Stimulated activated CD4-positive, alpha-beta T cell treated with anti-CD3 and anti-CD28 coated beads, Interleukin-2, amount 100 ng/mL, for 48 hours (primary cell): ENCODE measurements at regions not wholly inside any gene's neighbourhood (a gene's known extent, or its start where the extent isn't known, plus 50 kb on each side); places are given as distances from the start of the nearest gene placed in this dataset.
A peak's percentile ranks its signal among the peaks of the same experiment; 100 is the strongest.
"Not testable (repeated sequence)": the region's sequence is repeated elsewhere in the genome, so short reads cannot be mapped to it uniquely, and the experiment has no call there.

ENCODE experiments used
- DNase-seq, 2 donors: peaks; one replicate each; pipeline ENCODE4 v3.0.0-alpha.2; 2020

DNA sequence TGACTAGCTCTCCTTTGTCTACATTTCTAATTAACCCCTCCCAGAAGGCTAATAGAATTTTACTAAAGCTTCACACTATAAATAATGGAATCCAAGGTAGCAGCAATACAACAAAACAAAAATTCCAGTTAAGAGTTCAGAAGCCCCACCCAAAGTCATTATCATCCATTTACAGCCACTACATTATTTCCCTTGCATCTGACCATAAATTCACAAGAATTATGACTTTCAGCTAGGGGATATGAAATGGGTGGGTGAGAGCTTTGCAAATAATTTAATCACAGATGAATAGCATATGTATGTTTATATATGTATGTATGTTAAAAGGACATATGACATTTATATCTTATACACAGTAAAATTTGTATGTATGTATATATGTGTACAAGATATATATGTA, 65.3 kb upstream of the PTGDR start:
- DNase-seq = no peak

DNA sequence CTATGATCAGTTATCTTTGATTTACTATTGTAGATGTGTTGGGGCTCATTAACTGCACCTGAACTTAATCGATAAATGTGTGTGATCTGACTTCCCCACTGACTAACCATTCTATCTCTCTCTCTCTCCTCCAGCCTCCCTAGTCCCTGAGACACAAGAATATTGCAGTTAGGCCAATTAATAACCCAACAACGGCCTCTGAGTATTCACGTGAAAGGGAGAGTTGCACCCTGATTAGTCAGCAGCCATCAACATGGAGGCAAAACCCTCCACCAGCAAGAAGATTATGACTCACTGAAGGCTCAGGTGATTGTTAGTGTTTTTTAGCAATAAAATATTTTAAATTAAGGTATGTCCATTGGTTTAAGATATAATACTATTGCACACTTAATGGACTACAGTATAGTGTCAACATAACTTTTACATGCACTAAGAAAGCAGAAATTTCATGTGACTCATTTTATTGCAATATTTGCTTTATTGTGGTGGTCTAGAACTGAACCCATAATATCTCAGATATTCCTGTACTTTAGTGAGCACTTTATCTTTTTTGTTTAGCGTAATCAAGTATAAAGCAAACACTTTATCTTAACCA, 77.1 kb upstream of the PTGDR start:
- no peak for DNase-seq

DNA sequence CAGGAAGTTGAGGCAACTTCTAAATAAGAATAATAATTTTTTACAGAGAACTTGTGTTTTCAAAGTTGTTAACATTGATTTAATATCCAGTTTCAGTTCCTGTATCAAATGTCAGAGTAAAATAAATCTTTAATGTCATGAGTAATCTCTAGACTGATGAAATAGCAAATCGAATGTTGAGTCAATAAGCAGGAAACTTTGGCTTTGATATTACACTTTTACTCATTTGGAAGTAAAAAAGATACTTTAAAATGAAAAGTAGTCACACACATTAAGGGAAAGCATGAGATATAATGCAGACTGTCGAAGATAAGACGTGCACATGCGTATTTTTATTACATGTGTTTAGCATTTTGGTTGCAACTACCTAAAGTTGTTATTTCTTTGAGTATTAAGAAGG, 78.2 kb upstream of the PTGDR start:
- DNase-seq = no peak

DNA sequence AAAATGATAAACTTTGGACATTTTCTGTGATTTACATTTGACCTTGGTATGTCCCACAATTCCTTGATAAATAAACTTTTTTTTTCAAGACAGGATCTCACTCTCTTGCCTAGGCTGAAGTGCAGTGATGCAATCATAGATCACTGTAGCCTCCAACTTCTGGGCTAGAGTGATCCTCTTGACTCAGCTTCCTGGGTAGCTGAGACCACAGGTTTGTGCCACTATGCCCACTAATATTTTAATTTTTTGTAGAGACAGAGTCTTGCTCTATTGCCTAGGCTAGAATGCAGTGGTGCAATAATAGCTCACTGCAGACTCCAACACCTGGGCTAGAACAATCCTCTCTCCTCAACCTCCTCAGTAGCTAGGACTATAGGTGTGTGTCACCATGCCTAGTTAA, 79.1 kb upstream of the PTGDR start:
- DNase-seq = no peak

DNA sequence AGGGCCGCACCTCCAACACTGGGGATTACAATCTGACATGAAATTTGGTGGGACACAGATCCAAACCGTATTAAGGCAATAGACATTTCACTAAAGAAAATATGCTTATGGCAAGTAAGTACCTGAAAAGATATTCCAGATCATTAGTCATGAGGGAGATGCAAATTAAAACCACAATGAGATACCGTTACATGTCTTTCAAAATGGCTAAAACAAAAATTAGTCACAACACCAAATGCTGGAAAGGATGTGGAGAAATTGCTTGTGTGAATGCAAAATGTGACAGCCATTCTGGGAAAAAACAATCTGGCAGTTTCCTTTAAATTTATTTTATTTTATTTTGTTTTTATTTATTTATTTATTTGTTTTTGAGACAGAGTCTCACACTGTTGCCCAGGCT, 82.3 kb upstream of the PTGDR start:
- DNase-seq = no peak

DNA sequence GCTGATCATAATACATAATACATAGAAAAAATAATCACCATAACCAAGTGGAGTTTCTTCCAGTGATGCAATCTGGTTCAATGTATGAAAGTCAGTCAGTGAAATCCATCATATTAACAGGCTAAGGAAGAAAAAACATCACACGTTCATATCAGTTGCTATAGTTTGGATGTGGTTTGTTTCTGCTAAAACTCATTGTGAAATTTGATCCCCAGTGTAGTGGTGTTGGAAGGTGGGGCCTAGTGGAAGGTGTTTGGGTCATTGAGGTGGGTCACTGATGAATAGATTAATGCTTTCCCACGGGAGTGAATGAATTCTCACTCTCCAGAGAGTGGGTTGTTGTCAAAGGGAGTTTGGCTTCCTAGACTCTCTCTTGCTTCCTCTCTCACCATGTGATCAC, 84.6 kb upstream of the PTGDR start:
- no peak for DNase-seq

DNA sequence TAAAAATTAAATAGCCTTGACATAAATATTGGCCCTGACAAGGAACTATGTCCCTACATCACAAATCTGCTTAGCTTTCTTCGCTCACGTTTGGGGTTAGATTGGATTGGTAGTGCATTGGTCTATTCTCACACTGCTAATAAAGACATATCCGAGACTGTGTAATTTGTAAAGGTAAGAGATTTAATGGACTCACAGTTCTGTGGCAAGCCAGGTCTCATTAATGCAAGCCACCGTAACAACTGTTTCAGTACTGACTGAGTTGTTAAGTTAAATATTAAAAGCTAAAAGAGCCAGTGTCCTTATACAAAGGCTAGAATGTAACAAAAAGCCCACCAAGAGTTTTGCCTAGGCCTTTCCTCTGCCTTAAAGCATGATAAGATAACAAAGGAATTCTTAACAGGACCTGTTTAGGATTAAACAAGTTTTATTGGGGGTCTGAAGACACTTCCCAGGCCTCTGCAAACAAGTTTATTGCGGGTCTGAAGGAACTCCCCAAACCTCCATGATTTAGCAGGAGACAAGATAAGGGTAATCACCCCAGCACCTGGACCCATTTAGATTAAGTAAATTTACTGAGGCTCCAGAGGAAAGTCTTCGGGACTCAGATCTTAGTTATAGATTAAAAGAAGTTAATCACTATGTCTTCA, 88.2 kb upstream of the PTGDR start:
- no peak for DNase-seq

DNA sequence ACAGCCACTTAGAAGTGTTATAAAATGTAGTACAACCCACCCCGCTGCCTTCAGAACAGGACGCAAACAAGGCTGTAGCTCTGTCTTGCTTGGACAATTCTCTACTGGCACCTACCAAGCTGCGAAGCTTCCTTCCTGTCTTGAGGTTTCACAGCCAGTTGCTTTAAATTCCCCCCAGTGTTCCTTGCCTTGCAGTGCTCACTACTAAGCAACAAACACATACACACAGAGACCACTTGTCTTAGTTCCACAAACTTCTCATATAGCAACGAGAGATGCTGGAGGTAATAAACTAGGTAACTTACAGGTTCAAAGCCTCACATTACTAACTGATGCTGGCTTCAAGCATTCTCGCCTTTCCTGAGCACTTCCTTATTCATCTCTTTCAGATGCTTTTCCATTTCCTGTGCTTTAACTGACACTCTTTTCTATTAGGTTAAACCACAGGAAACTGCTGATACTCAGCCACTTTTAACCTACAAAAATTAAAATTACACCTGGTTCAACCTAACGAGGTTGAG, 91.5 kb upstream of the PTGDR start:
- no peak for DNase-seq

DNA sequence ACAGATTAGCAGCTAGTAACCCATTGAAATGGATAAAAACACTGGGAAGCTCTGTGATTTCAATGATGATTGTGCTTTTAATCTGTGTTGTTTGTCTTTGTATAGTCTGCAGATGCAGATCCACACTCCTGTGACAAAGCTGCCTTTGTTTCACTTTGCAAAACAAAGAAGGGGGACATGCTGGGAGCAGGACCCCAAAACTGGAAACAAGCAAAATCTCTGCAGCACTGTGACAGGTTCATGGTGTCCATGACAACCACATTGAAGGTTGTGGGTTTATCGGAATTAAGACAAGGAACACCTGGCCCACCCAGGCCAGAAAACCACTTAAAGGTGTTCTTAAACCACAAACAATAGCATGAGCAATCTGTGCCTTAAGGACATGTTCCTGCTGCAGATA, 95.6 kb upstream of the PTGDR start:
- not testable (repeated sequence) for DNase-seq

DNA sequence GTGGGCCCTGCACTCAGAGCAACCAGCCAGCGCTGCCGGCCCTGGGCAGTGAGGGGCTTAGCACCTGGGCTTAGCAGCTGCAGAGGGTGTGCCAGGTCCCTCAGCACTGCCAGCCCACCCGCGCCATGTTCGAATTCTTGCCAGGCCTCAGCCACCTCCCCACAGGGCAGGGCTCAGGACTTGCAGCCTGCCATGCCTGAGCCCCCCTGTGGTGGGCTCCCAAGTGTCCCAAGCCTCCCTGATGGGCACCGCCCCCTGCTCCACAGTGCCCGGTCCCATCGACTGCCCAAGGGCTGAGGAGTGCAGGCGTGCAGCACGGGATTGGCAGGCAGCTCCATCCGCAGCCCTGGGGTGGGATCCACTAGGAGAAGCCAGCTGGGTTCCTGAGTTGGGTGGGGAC, 98.0 kb upstream of the NID2 start:
- DNase-seq = no peak

DNA sequence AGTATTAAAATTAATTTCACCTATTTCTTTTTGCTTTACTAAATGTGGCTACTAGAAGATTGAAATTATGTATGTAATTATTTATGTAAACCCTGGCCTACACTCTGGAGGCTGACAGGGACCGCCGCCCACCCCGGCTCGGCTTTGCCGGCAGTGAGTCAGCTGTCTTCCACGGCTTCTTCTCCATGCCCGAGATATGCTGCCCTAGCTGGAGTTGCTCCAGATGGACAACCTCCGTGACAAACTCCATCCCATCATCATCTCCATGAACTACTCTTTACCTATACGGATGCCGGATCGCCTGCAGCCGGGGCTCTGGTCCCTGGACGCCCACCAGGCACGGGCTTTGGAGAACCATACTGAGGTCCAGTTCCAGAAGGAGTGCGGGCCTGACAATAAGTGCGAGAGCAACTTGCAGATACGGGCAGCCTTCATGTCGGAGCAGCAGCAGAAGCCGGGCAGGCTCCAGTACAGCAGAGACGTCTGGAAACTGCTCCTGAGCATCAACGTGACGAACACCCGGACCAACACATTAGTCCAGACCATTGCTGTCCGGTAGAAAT, 86.9 kb upstream of the NID2 start:
- DNase-seq = no peak

DNA sequence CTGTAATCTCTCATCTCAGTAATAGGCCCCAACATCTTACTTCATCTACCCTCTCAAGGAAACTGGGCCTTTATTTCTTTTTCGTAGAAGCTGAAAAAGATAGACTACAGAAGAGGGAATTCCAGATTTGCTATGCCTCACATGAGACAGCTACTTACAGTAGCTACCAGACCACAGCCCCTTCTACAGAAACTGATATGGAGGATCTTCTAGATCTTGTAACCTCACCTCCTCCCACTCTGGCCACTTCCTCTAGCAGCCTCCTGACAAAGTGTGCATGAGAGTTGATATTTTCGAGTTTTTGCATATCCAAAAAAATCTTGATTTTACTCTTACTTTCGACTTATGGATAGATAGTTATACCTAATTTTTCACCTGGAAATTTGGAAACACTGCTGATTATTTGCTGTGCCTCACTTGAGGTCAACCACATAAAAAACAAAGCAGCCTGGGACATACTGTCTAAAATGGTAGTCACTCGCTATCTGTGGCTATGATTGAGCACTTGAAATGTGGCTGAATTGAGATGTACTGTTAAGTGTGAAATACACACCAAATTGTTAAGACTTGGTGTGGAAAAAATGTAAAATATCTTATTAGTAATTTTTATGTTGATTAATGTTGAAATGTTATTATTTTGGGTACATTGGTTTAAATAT, 86.3 kb upstream of the NID2 start:
- no peak for DNase-seq

DNA sequence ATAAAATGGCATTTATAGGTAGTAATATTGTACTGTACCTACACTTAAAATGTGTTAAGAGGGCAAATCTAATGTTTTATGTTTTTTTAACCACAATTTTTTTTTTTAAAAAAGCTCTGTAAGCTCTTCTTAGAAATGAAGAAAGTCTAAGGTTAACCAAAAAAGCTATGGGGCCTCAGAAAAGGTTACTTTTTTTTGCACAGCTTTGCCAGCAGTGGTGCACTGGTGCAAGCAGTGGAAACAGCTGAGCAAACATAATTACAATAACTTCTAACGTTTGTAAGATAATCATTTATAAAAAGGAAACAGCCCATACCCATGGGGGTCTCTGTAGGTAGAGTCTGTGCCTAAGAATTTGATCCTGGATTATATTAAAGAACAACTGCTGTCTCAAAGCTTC, 85.1 kb upstream of the NID2 start:
- DNase-seq = no peak

DNA sequence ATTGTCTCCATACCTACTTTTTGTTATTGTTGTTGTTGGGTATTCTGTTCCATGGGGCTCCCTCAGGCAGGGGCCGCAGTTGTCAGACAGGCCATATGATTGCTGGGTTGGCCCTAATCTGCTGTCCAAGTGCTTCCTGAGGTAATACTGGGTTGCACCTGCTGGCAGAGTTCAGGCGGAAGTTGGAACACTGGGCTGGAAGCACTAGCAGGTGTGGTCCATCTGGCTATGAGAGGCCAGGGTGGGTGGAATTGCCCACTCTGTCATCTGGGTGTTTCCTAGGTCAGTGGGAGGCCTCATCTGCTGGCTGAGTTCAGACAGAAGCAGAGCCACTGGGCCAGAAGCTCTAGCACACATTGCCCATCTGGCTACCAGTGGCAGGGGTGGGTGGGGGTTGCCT, 81.3 kb upstream of the NID2 start:
- DNase-seq = no peak

DNA sequence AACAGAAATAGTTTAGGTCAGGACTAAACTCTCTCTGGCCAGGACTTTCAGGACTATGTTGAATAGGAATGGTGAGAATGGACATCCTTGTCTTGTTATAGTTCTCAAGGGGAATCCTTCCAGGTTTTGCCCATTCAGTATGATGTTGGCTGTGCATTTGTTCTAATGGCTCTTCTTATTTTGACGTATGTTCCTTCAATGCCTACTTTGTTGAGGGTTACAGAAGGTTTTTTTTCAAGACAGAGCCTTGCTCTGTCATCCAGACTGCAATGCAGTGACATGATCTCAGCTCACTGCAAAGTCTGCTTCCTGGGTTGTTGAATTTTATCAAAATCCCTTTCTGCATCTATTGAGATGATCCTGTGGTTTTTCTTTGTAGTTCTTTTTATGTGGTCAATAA, 79.5 kb upstream of the NID2 start:
- DNase-seq = no peak

DNA sequence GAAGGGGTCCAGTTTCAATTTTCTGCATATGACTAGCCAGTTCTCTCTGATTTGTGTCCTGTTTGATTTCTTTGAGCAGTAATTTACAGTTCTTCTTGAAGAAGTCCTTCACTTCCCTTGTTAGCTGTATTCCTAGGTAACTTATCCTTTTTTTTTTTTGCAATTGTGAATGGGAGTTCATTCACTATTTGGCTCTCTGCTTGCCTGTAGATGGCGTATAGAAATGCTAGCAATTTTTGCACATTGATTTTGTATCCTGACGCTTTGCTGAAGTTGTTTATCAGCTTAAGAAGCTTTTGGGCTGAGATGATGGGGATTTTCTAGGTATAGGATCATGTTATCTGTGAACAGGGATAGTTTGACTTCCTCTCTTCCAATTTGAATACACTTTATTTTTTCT, 77.6 kb upstream of the NID2 start:
- no peak for DNase-seq

DNA sequence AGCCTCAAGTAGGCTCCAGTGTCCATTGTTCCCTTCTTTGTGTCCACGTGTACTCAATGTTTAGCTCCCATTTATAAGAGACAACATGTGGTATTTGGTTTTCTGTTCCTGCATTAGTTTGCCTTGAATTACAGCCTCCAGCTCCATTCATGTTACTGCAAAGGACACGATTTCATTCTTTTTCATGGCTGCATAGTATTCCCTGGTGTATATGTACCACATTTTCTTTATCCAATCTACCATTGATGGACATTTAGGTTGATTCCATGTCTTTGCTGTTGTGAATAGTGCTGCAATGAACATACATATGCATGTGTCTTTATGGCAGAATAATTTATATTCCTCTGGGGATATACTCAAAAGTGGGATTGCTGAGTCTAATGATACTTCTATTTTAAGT, 75.2 kb upstream of the NID2 start:
- not testable (repeated sequence) for DNase-seq

DNA sequence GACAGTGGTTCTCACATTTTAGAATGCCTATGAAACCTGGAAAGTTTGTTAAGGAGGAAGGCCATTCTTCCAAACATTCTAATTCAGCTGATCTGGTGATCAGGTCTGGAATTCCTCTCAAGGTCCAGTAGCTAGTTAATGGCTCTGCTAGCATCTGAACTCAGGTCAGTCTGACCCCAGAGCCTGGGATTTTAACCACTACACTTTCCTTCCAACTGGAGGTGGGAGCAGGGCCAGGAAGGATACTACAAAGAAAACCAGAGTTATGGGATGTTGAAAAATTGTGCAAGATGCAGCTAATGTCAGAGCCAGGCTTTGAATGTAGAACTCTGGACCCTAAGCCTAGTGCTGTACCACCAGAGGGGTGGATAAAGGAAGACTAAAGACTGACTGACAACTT, 73.6 kb upstream of the NID2 start:
- DNase-seq = no peak

DNA sequence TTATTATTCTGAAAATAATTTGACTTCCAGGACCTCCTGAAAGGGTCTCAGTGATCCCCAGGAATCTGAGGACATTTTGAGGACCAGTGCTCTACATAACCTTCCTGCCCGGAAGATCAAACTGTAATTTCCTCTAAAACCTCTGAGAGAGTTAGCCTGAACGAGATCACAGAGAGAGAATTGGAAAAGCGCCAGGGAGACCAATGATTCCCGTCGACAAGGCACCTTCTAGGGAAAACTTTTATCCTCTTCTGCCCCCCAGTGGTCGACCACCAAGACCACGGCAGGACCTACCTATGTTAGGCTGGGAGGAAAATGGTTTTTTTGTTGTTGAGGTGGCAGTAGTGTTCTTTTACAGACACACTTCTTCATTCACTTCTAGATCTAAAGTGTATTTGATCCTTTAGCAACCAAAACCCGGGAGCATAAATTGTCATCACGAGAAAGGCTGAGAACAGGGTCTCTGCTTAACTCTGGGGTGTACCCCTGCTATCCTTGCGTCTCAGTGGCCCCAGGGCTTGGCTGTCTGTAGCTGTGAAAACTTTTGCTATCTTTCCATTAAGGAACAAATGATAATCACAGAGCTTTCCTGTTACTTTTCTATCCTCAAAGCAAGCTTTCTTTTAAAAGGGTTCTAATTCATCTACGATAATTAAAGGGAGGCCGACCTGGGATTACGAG, 62.9 kb upstream of the NID2 start:
- peak; percentile 34 to 43 for DNase-seq

DNA sequence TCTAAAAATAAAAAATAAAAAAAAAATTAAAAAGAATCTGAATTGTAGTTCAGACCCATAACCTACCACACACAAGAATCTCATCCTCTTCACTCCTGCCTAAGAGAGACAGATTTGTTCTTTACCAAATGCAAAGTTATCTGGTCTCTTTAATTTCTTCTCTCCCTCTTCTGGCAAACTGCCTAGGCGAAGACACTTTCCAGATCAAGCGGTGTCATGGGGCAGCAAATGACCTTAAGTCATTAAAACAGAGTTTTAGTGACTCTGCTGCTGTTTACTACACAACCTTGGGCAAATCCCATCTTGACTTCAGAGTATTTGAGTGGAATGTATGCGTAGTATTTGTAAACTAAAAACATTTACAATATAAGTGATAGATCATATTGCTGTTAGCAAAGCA, 60.9 kb upstream of the NID2 start:
- DNase-seq = no peak

DNA sequence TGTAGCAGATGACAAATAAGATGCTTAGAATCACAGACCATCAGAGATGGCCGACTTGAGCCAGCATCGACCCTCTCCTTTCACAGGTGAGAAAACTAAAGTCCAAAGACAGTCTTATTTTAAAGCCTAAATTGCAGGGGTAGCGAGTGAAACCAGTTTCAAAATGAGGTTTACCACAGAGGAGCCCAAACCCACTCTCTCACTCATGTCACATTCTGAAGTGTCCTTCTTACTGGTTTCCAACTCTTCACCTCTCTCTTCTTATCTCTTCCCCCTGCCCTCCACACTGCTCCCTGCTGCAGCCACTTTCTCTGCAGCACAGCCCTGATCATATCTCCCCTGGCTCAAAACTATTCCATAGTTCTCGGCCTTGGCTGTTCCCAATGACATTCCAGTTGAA, 57.0 kb upstream of the NID2 start:
- DNase-seq = no peak

DNA sequence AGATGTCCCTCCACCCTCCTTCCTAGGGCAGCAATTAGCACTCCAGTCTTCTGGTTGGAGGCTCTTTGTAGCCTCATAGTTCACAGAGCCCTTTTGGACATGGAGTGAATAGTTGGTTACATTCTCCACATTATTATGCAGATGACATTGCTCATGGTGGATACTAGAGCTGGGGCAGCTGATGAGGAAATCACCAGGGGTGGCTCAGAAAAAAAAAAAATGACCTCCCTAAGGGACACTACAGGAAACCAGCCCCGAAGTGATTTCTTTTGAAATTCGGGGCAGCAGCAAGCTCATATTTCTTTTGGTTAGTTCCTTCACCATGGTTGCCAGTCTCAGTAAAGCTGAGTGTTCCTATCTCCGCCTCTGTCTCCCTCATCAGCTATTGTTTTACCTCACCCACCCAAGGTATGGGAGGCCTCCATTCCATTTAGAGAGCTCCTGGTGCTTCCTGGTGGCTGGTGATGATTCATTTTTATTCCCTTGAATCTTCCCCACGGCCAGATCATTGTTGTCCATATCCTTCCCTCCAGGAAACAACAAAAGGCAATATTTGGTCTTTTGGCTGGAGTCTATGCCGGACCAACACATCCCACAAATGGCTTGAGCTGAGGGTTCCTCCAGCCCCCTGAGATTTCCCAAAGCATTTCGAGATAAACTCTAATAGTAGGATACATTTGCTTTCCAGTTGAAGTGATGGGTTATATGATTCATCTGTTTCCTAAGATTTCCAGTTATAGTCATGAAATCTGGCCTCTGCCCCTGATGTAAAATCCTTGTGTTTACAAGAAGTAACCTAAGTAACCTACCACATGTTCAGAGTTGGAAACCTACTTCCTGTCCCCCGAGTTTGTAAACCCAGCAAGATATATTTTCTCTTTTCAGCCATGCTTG, 56.2 kb upstream of the NID2 start:
- DNase-seq = no peak

DNA sequence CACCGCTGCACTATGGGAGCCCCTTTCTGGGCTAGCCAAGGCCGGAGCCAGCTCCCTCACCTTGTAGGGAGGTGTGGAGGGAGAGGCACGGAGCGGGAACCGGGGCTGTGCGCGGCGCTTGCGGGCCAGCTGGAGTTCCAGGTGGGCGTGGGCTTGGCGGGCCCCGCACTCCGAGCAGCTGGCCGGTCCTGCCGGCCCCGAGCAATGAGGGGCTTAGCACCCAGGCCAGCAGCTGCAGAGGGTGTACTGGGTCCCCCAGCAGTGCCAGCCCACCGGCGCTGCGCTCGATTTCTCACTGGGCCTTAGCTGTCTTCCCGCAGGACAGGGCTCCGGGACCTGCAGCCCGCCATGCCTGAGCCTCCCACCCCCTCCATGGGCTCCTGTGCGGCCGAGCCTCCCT, 53.3 kb upstream of the NID2 start:
- DNase-seq = not testable (repeated sequence)
